ENCODE measurements at regions not wholly inside any gene's neighbourhood (a gene's known extent, or its start where the extent isn't known, plus 50 kb on each side); places are given as distances from the start of the nearest gene placed in this dataset.

DNA sequence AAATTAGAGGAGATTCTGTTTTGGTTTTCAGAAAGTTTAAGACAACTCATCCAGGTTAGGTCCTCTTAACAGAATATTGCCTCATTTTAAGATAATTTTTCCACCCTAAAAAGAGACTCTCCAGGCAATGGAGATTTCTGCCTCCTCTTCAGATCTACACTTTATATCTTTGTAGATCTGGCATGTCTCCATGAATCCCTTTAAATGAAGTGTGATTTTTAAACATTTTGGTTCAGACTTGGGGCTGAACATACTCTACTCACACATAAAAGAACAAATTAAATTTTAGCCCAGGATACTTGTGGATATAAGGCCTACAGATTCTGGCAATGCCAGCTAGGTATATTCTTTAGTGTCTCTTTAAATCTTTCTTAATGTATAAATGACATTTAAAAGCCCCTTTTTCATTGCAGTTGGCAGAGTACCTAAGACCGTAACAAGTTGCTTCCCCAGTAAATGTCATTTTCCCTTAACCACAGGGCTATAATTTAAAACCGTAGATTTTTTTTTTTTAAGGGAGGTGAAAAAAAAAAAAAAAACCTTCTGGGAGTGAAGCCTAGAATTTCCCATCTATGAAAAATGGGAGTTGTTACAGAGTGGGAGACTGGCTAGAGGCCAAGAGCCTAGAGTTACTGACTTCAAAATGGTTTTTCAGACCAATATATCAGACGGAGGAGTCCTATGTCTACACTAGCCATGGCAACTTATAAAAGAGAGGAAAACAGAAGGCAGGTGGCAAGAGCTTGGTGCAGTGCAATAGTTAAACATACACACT is 207.8 kb upstream of the TARS1 start:
- ChIA-PET CTCF (no interaction called here), POLR2A (no interaction called here)

DNA sequence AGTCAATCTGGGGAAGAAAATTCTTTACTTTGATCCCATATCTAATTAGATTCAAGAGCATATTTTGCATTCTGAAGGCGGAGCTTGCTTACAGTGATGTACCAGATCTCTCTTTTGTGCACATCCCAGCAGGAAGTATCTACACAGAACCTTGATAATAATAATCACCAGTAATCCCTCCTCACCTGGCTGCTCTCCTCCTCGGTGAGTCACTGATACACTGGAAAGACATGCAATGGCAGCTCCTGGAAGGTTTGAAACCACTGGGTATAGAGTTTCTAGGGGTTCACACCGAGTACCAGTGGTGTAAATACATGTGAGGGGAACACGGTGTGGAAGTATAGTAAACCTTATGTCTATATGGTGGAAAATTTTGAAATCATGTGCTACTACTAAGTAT is 205.5 kb upstream of the TARS1 start:
- CTCF ChIA-PET, result no interaction called here
- POLR2A ChIA-PET, result no interaction called here

GRCh38 chr5:33235824-33236223 is 204.9 kb upstream of the TARS1 start:
- CTCF ChIA-PET, result no interaction called here
- POLR2A ChIA-PET, result no interaction called here

GRCh38 chr5:33237471-33237870 is 203.3 kb upstream of the TARS1 start:
- ChIA-PET CTCF (no interaction called here), POLR2A (no interaction called here)

DNA sequence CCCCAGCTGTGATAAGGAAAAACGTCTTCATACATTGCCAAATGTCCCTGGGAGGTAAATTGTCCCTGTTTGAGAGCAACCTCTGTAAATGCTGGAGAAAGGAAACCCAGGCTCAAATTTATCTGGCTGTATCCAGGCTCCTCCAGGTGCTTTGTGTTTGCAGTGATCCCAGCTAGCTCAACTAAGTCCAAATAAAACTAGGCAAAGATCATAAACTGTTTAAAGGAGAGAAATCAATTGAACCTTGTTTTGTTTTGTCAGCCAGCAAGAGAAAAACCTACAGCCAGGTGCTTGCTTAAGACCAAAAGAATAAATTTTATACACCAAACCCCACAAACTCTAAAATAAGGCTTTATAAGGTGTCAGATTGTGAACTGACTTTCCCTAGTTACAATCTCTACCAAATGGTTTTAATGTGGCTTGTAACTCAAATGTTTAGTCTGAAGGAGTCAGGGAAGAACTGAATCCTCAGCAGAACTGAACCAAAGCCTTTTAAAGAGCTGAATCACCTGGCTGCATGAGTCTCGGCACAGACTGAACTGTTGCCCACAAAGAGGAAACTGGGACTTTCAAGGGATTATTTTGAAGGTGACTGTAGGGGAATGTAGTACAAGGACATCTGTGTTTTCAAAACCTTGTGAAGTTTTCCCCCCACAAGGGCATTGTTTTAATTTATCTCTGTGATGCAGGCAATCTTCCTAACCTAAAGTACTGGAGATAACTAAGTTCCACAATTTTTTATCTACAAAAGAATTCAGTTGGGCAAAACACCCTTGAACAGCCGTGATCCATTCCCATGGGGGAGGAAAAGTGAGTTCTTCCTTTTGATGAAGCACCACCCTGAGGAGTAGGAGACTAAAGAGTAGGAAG is 201.7 kb upstream of the TARS1 start:
- ChIA-PET CTCF (no interaction called here), POLR2A (no interaction called here)

- POLR2A ChIA-PET, result no interaction called here
Measured at GRCh38 chr5:33240558-33240957, 200.2 kb upstream of the TARS1 start.

DNA sequence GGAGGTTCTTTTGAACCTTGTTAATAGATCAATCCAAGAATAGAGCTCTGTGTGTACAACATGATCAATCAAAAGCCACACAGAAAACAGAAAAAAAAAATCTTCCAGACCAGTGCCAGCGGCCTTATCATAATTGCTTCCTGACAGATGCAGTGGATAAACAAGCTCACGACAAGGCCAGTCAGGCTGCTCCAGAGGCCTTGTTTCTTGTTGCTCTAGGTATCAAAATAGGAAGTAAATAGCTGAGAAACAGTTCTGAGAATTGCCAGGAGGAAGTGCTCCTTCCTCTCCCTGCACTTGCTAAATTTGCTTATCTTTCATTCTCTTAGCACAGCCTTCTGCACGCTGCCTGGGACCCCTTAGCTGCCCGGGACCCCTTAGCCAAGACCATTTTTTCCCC is 199.0 kb upstream of the TARS1 start:
- ChIA-PET POLR2A (no interaction called here), CTCF (no interaction called here)

More at GRCh38 chr5:33240558-33240957, 200.2 kb upstream of the TARS1 start:
- CTCF ChIA-PET, result no interaction called here

DNA sequence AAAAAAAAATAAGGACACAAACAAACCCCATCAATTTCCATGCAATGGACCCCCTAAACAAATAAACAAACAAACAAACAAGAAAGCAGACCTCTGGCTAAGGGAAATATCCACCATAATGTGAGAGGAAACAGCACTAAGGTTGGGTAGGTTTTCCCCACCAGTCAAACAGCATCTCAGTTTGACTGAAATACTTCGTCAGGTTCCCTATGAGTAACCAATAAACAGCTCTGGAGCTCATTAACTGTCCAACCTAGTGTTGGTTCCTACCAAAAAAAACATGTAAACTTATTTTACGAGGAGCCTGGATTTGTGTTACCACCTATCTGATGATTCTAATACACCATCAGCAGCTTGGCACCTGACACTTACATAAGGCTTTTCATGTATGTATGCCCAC is 198.5 kb upstream of the TARS1 start:
- CTCF ChIA-PET, result no interaction called here
- POLR2A ChIA-PET, result no interaction called here

DNA sequence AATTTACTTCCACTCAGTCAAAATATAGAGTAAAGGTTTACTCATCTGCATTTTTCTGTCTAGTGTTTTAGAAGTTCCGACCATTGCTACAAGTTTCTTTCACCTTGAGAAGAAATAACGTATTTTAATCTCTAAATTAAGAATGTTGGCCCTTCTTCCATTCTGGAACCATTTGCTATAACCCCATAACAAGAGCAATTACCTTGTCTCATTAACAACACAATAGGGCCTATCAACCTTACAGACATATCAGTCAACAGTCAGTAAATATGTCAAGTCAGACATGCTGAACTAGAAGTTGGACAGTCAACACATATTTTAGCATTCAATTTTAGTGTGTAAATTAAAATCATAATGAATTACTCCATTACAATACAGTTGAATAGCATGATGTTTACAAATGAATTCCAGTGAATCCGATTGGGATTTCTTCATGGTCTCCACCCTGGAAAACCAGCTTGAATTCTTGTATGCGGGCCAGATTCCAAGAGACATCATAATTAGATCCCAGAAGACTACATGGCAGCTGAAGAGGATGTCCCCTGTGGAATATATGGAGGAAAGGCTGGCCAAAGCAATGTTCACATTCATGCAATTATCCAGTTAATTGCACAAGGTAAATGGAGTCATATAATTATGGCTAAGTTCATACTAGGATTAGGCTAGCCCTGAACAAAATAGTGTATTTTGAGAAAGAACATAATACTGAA is 196.2 kb upstream of the TARS1 start:
- POLR2A ChIA-PET, result no interaction called here
- CTCF ChIA-PET, result interaction anchor here (1.5 kb wide), 1 partner anchor 43 kb away, joined by 4 read pairs; no protein-coding TSS in a partner anchor

- CTCF ChIA-PET, result no interaction called here
- POLR2A ChIA-PET, result no interaction called here
Measured at GRCh38 chr5:33254579-33254978, 186.2 kb upstream of the TARS1 start.

- POLR2A ChIA-PET, result no interaction called here
- CTCF ChIA-PET, result no interaction called here
Measured at GRCh38 chr5:33257807-33258429, 182.8 kb upstream of the TARS1 start.

DNA sequence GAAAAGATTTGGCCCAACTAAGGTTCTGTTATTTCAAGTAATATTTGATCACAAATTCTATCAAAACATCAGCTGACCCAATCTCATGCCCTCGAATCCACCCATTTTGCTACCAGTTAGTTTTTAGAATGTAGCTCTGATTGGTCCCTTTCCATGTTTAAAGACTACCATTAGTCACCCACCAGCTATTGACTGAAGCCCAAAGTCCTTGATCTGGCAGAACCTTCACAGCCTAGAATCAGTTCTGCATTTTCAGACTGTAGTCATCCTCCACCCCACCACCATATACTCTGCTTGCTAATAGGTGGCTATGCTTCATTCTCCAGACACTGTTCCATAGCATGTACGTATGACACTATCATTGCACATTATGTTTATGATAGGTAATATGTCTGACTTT is 182.2 kb upstream of the TARS1 start:
- ChIA-PET CTCF (no interaction called here), POLR2A (no interaction called here)

- ChIA-PET CTCF (no interaction called here), POLR2A (no interaction called here)
Measured at GRCh38 chr5:33260098-33260497, 180.7 kb upstream of the TARS1 start.

GRCh38 chr5:33261305-33261704 is 179.5 kb upstream of the TARS1 start:
- POLR2A ChIA-PET, result no interaction called here
- CTCF ChIA-PET, result no interaction called here

DNA sequence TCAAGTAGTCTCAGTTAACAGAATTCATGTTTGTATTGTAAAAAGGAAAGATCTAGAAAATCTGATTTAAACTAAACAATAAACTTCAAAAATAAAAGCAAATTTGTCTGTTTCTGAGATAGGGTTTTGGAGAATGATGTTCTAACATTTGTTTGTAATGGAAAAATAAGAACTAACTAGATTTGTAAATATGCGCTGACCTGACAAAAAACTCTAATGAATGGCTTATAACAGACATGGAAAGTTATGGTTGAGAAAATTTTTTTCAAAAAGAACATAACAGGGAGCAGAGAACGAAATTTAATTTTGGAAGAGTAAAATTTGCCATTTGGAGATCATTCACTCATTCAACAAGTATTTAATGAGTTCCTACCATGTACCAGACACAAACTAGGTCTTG is 179.0 kb upstream of the TARS1 start:
- ChIA-PET POLR2A (no interaction called here), CTCF (no interaction called here)

- ChIA-PET CTCF (no interaction called here), POLR2A (no interaction called here)
Measured at GRCh38 chr5:33267801-33268200, 173.0 kb upstream of the TARS1 start.

DNA sequence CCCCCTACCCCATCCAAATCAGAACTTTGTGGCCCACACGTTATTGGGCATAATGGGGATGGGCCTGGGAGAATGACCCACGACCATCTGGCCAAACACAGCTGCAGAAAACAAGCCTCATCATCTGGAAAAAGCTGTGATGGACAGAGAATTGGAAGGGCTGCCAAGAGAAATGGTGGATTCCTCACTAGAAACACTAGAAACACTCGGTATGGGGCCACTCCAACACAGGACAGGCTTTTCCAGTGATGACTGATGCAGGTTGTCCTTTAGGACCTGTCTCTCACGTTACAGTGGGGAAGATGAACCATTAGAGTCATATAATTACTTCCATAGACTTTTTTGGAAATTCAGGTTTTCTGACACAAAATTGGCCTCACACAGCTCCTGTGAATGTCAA is 172.4 kb upstream of the TARS1 start:
- ChIA-PET CTCF (no interaction called here), POLR2A (no interaction called here)

DNA sequence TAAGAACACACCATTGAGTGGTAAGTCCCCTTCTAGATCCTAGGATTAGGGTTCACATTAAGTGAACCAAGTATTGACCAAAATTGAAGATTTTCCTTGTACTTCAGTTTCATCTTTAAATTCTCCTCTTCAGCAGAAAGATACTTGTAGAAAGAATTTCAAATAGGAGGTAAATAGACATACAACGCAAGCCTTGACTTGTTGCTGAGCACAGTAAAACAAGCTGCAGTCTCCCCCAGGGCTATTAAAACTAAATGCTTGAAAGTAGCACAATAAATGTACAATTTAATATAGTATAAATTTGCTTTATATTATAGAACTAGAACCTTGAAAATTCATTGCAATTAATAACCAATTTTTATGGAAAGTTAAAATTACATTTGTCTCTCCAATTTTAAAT is 170.1 kb upstream of the TARS1 start:
- ChIA-PET POLR2A (no interaction called here), CTCF (no interaction called here)

DNA sequence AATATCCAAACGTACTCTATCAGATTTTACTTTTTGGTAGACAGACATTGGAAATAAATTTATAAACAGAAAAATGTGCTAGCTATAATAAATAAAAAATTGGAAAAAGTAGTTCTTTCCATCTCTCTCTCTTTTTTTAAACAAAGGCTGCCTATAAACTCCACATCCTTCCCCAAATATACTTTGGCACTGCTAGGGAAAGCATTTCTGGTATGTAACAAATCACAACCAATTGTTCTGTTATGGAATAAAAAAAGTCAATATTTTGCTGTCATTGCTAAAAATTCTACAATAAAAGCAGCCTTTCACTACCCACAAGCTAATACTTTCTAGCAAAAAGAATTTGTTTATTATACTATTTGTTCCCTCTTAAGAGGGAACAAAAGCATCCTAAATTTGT is 169.2 kb upstream of the TARS1 start:
- CTCF ChIA-PET, result no interaction called here
- POLR2A ChIA-PET, result no interaction called here

- ChIA-PET POLR2A (no interaction called here), CTCF (no interaction called here)
Measured at GRCh38 chr5:33272288-33272687, 168.5 kb upstream of the TARS1 start.

- POLR2A ChIA-PET, result no interaction called here
- CTCF ChIA-PET, result no interaction called here
Measured at GRCh38 chr5:33273985-33274384, 166.8 kb upstream of the TARS1 start.
